ENCODE measurements at regions not wholly inside any gene's neighbourhood (a gene's known extent, or its start where the extent isn't known, plus 50 kb on each side); places are given as distances from the start of the nearest gene placed in this dataset.

DNA sequence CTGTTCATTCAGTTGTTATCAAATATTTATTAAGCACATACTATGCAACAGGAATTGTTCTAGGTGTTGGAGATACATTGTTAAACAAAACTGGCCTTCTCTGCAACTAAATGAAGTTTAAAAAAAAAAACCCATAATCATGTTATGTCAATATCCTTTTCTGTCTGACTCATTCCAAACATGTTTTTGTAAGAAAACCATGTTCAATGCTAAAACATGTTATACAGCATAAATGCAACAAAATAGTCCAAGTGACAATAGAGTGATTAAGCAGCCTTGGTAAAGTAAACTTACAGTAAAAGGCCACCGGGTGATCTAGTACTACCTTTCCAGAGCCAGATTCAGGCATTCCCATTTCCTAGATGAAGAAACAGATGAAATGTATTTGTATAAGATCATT is 278.0 kb upstream of the NECTIN3 start:
- Histone ChIP-seq H3K9me3 (ENCODE audit: low read length) (no peaks in the 10 kb centered on the region), H3K36me3 (ENCODE audit: insufficient read depth, low read length) (no peaks in the 10 kb centered on the region), H3F3A (ENCODE audit: insufficient read depth, low read length, poor library complexity, severe bottlenecking) (no peaks in the 10 kb centered on the region), H3K79me2 (replicated peaks; ENCODE audit: insufficient read depth, low read length) (no peaks in the 10 kb centered on the region), H4K20me1 (ENCODE audit: insufficient read depth) (no peaks in the 10 kb centered on the region), H3K27ac (ENCODE audit: low read length) (no peak overlapping the region), H3K9me2 (ENCODE audit: insufficient read depth, low read length) (no peaks in the 10 kb centered on the region), H3K27me3 (ENCODE audit: insufficient read depth, low read depth, low read length) (no peaks in the 10 kb centered on the region), H3K4me3 (ENCODE audit: low read length) (no peak overlapping the region), H2AFZ (ENCODE audit: low read depth, low read length) (no peak overlapping the region), H3K4me2 (ENCODE audit: low read length) (no peak overlapping the region), H3K9ac (ENCODE audit: low read length) (no peak overlapping the region)
- TF ChIP-seq EP300 (conservative IDR thresholded peaks at IDR 0.05; ENCODE audit: poor library complexity, severe bottlenecking) (no peak), TAF1 (IDR thresholded peaks at IDR 0.05; ENCODE audit: low read depth) (no peak), POLR2AphosphoS5 (IDR thresholded peaks at IDR 0.05) (no peak), MXI1 (conservative IDR thresholded peaks at IDR 0.05; ENCODE audit: poor library complexity, severe bottlenecking) (no peak), RAD21 (conservative IDR thresholded peaks at IDR 0.05) (no peak), EZH2 (IDR thresholded peaks at IDR 0.05; ENCODE audit: borderline replicate concordance, insufficient read depth, low read length, poor library complexity, severe bottlenecking) (no peak), SMC3 (conservative IDR thresholded peaks at IDR 0.05; ENCODE audit: poor library complexity) (no peak), CTCF (IDR thresholded peaks at IDR 0.05; ENCODE audit: poor library complexity, severe bottlenecking) (no peak)
- TF ChIP-seq, protein P1, sequence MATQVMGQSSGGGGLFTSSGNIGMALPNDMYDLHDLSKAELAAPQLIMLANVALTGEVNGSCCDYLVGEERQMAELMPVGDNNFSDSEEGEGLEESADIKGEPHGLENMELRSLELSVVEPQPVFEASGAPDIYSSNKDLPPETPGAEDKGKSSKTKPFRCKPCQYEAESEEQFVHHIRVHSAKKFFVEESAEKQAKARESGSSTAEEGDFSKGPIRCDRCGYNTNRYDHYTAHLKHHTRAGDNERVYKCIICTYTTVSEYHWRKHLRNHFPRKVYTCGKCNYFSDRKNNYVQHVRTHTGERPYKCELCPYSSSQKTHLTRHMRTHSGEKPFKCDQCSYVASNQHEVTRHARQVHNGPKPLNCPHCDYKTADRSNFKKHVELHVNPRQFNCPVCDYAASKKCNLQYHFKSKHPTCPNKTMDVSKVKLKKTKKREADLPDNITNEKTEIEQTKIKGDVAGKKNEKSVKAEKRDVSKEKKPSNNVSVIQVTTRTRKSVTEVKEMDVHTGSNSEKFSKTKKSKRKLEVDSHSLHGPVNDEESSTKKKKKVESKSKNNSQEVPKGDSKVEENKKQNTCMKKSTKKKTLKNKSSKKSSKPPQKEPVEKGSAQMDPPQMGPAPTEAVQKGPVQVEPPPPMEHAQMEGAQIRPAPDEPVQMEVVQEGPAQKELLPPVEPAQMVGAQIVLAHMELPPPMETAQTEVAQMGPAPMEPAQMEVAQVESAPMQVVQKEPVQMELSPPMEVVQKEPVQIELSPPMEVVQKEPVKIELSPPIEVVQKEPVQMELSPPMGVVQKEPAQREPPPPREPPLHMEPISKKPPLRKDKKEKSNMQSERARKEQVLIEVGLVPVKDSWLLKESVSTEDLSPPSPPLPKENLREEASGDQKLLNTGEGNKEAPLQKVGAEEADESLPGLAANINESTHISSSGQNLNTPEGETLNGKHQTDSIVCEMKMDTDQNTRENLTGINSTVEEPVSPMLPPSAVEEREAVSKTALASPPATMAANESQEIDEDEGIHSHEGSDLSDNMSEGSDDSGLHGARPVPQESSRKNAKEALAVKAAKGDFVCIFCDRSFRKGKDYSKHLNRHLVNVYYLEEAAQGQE (IDR thresholded peaks at IDR 0.05; ENCODE audit: borderline replicate concordance): no peak

- no peaks in the 10 kb centered on the region for H3K27me3 ChIP-seq (ENCODE audit: insufficient read depth, low read depth, low read length)
- no peaks in the 10 kb centered on the region for H3K79me2 ChIP-seq (replicated peaks; ENCODE audit: insufficient read depth, low read length)
- H3K9me2 ChIP-seq (ENCODE audit: insufficient read depth, low read length): no peaks in the 10 kb centered on the region
- H3K9ac ChIP-seq (ENCODE audit: low read length): no peak overlapping the region
- TF ChIP-seq, protein P1 (IDR thresholded peaks at IDR 0.05; ENCODE audit: borderline replicate concordance): no peak
- TF ChIP-seq MXI1 (conservative IDR thresholded peaks at IDR 0.05; ENCODE audit: poor library complexity, severe bottlenecking) (no peak), TAF1 (IDR thresholded peaks at IDR 0.05; ENCODE audit: low read depth) (no peak), RAD21 (conservative IDR thresholded peaks at IDR 0.05) (no peak), EZH2 (IDR thresholded peaks at IDR 0.05; ENCODE audit: borderline replicate concordance, insufficient read depth, low read length, poor library complexity, severe bottlenecking) (no peak), POLR2AphosphoS5 (IDR thresholded peaks at IDR 0.05) (no peak), CTCF (IDR thresholded peaks at IDR 0.05; ENCODE audit: poor library complexity, severe bottlenecking) (no peak), SMC3 (conservative IDR thresholded peaks at IDR 0.05; ENCODE audit: poor library complexity) (no peak), EP300 (conservative IDR thresholded peaks at IDR 0.05; ENCODE audit: poor library complexity, severe bottlenecking) (no peak)
- no peaks in the 10 kb centered on the region for H3K9me3 ChIP-seq (ENCODE audit: low read length)
- H2AFZ ChIP-seq (ENCODE audit: low read depth, low read length): no peak overlapping the region
- H3K27ac ChIP-seq (ENCODE audit: low read length): no peak overlapping the region
- no peaks in the 10 kb centered on the region for H4K20me1 ChIP-seq (ENCODE audit: insufficient read depth)
- H3K36me3 ChIP-seq (ENCODE audit: insufficient read depth, low read length): no peaks in the 10 kb centered on the region
- H3K4me2 ChIP-seq (ENCODE audit: low read length): no peak overlapping the region
- H3K4me3 ChIP-seq (ENCODE audit: low read length): no peak overlapping the region
- H3F3A ChIP-seq (ENCODE audit: insufficient read depth, low read length, poor library complexity, severe bottlenecking): no peaks in the 10 kb centered on the region
Measured at GRCh38 chr3:110795163-110795562, 276.5 kb upstream of the NECTIN3 start.
